ENCODE measurements at regions not wholly inside any gene's neighbourhood (a gene's known extent, or its start where the extent isn't known, plus 50 kb on each side); places are given as distances from the start of the nearest gene placed in this dataset.

GRCh38 chr12:91813701-91814100 lies 331.9 kb downstream of the BTG1 start:
- Histone ChIP-seq H3K36me3 (replicated peaks; ENCODE audit: insufficient read depth, low read depth) (no peaks in the 10 kb centered on the region), H3K4me2 (no peak overlapping the region), H3K27ac (no peak overlapping the region), H4K20me1 (ENCODE audit: insufficient read depth, poor library complexity, severe bottlenecking) (no peaks in the 10 kb centered on the region), H3K9me3 (ENCODE audit: low read depth) (no peaks in the 10 kb centered on the region), H3K27me3 (no peaks in the 10 kb centered on the region), H2AFZ (no peak overlapping the region), H3K4me3 (no peak overlapping the region), H3K79me2 (no peaks in the 10 kb centered on the region), H3K9me2 (replicated peaks; ENCODE audit: insufficient read depth) (no peaks in the 10 kb centered on the region), H3K4me1 (ENCODE audit: insufficient read depth) (no peaks in the 10 kb centered on the region)
- WGBS (ENCODE audit: low lambda C conversion rate, missing lambda C conversion rate) = 92% methylated on average over 3 of the region's 3 CpGs
- DNase-seq (ENCODE audit: low spot score) = no peak
- TF ChIP-seq EZH2phosphoT487 (IDR thresholded peaks at IDR 0.05; ENCODE audit: low read depth, severe bottlenecking, unreplicated experiment) = no peak

GRCh38 chr12:91811481-91812287 lies 334.0 kb downstream of the BTG1 start:
- Histone ChIP-seq H3K36me3 (replicated peaks; ENCODE audit: insufficient read depth, low read depth) (no peaks in the 10 kb centered on the region), H3K4me2 (no peak overlapping the region), H2AFZ (no peak overlapping the region), H3K9me3 (ENCODE audit: low read depth) (no peaks in the 10 kb centered on the region), H3K4me1 (ENCODE audit: insufficient read depth) (no peaks in the 10 kb centered on the region), H3K27me3 (no peaks in the 10 kb centered on the region), H4K20me1 (ENCODE audit: insufficient read depth, poor library complexity, severe bottlenecking) (no peaks in the 10 kb centered on the region), H3K9me2 (replicated peaks; ENCODE audit: insufficient read depth) (no peaks in the 10 kb centered on the region), H3K4me3 (no peak overlapping the region), H3K79me2 (no peaks in the 10 kb centered on the region), H3K27ac (no peak overlapping the region)
- DNase-seq (ENCODE audit: low spot score) = peak; percentile 74
- WGBS (ENCODE audit: low lambda C conversion rate, missing lambda C conversion rate) = 32% methylated on average over 5 of the region's 5 CpGs
- TF ChIP-seq CTCF (IDR thresholded peaks at IDR 0.05; ENCODE audit: poor library complexity) (peak; percentile 84), EZH2phosphoT487 (IDR thresholded peaks at IDR 0.05; ENCODE audit: low read depth, severe bottlenecking, unreplicated experiment) (no peak)

- no peaks in the 10 kb centered on the region for H3K79me2 ChIP-seq
- H3K27me3 ChIP-seq = no peaks in the 10 kb centered on the region
- H2AFZ ChIP-seq = no peak overlapping the region
- 88% methylated on average over 3 of the region's 3 CpGs for WGBS (ENCODE audit: low lambda C conversion rate, missing lambda C conversion rate)
- no peak overlapping the region for H3K27ac ChIP-seq
- no peaks in the 10 kb centered on the region for H3K36me3 ChIP-seq (replicated peaks; ENCODE audit: insufficient read depth, low read depth)
- H3K4me1 ChIP-seq (ENCODE audit: insufficient read depth) = no peaks in the 10 kb centered on the region
- no peaks in the 10 kb centered on the region for H4K20me1 ChIP-seq (ENCODE audit: insufficient read depth, poor library complexity, severe bottlenecking)
- no peak overlapping the region for H3K4me3 ChIP-seq
- no peak for DNase-seq (ENCODE audit: low spot score)
- TF ChIP-seq EZH2phosphoT487 (IDR thresholded peaks at IDR 0.05; ENCODE audit: low read depth, severe bottlenecking, unreplicated experiment) (no peak), EZH2 (IDR thresholded peaks at IDR 0.05; ENCODE audit: borderline replicate concordance) (no peak), CTCF (IDR thresholded peaks at IDR 0.05; ENCODE audit: poor library complexity) (no peak)
- H3K9me2 ChIP-seq (replicated peaks; ENCODE audit: insufficient read depth) = no peaks in the 10 kb centered on the region
- no peak overlapping the region for H3K4me2 ChIP-seq
- no peaks in the 10 kb centered on the region for H3K9me3 ChIP-seq (ENCODE audit: low read depth)
Measured at GRCh38 chr12:91810531-91811451, 334.9 kb downstream of the BTG1 start.

- Histone ChIP-seq H3K4me2 (no peak overlapping the region), H3K9me2 (replicated peaks; ENCODE audit: insufficient read depth) (no peaks in the 10 kb centered on the region), H4K20me1 (ENCODE audit: insufficient read depth, poor library complexity, severe bottlenecking) (no peaks in the 10 kb centered on the region), H3K4me3 (no peak overlapping the region), H3K27ac (no peak overlapping the region), H3K4me1 (ENCODE audit: insufficient read depth) (no peaks in the 10 kb centered on the region), H3K36me3 (replicated peaks; ENCODE audit: insufficient read depth, low read depth) (no peaks in the 10 kb centered on the region), H2AFZ (no peak overlapping the region), H3K9me3 (ENCODE audit: low read depth) (no peaks in the 10 kb centered on the region), H3K27me3 (no peaks in the 10 kb centered on the region), H3K79me2 (no peaks in the 10 kb centered on the region)
- WGBS (ENCODE audit: low lambda C conversion rate, missing lambda C conversion rate) = 95% methylated on average over 1 of the region's 1 CpG
- no peak for TF ChIP-seq EZH2 (IDR thresholded peaks at IDR 0.05; ENCODE audit: borderline replicate concordance)
- TF ChIP-seq CTCF (IDR thresholded peaks at IDR 0.05; ENCODE audit: poor library complexity) = no peak
- no peak for TF ChIP-seq EZH2phosphoT487 (IDR thresholded peaks at IDR 0.05; ENCODE audit: low read depth, severe bottlenecking, unreplicated experiment)
- DNase-seq (ENCODE audit: low spot score) = no peak
Measured at GRCh38 chr12:91810077-91810476, 335.6 kb downstream of the BTG1 start.

Measured in hepatocyte (in vitro differentiated cells).